Amniotic stem cell (primary cell): ENCODE measurements at regions not wholly inside any gene's neighbourhood (a gene's known extent, or its start where the extent isn't known, plus 50 kb on each side); places are given as distances from the start of the nearest gene placed in this dataset.
"Not testable (repeated sequence)": the region's sequence is repeated elsewhere in the genome, so short reads cannot be mapped to it uniquely, and the experiment has no call there.

Source experiments
- DNase-seq: peaks from one replicate; lab custom pipeline; 2025; lab: John Stamatoyannopoulos, UW

DNA sequence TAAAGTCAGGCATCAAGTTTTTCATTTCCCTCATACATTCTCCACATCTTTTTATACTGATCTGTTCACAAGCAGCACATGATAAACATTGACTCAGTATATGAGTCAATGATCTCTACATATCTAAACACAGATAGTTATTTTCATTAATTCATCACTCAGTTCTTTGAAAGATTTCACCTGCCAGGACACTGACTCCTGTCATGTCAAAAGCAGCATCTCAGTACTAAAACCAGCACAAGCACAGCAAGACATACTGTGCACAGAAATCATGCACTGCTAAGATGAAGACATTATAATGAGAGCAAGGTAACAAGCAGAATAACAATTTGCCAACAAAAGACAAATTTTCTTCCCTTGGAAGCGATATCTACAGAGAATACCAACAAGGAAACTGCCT, 206.1 kb upstream of the COX7C start:
- no peak for DNase-seq

- DNase-seq, result no peak
Measured at GRCh38 chr5:86427158-86427557, 190.6 kb upstream of the COX7C start.

DNA sequence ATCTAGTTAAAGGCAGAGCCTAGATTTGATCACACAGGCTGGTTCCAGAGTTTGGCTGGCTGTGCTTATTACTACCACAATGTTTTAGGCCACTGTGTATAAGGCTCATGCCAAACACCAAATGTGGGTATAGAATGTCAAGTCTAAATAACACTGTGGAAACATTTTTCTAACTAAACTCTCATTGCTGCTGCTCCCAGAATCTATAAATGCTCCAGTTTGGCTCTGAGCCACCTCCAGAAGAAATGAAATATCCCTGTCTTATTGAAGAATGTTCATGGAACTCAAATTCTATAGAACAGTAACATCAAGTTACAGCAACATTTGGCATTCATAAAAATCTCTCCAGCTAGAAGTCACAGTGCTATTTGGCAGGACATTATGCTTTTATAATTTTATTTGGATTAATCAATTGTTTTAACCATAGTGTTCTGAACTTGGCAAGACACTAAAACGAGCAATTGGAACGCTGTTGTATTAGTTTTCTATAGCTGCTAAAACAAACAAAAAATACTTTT, 178.1 kb upstream of the COX7C start:
- no peak for DNase-seq

DNA sequence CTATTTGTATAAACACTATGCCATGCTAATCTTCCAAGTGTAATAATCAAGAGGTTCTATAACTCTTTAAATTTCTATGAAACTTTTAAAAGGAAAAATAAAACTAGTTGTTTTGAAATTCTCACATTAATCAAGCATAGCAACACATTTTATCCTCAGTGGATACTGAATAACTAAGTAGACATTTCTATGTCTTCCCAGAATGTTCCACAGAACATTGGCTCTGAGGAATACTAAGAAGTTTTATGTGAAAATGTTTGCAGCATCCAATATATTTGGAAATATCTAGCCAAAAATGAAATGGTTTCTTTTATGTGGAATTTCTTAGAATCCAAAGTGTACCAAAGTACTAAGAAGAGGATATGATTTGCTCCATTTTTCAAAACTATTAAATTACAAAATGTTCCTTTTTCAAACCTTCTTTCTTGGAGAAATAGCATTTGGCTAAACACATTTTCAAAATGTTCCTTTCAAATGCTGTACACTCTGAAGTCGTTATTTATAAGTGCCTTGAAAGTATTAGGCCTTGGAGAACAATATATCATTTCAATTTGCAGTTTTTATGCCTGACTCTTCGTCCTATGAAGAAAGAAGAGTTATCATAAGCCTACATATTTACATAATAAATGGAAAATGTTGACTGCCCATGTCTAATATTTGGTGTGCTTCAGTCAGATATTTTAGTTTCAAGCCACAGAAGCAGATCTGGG, 175.6 kb upstream of the COX7C start:
- no peak for DNase-seq

DNA sequence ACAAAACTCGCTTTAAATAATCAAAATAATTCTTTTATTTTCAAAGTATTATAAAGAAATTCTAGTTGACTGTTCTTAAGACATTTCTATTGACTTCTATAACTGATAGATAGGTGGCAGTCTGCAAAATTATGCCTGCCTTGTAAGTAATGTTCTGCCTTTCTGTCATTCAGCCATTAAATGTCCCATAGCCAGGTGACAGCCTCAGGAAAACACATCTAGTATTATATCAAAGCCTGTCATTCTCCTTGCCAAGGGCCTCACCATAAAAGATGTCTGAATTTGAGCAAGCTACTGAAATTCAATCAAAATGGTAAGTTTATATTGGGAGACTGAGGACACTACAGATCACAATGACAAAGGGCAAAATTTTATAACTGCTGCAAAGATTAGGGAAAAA, 170.4 kb upstream of the COX7C start:
- DNase-seq, result no peak

DNA sequence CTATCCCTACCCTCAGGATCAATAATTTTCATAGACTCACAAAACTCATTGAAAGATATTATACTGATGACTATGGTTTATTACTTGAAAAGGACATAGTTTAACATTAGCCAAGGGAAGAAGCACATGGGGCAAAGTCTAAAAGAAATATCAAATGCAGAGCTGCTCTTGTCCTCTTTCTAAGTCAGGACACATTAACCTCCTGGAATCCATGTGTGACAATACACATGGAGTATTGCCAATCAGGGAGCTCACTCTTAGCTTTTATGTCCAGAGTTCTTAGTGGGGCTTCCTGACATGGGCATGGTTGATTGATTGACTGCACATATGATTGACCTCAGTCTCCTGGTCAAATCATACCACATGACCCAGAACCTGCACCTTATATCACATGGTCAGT, 165.5 kb upstream of the COX7C start:
- no peak for DNase-seq

DNA sequence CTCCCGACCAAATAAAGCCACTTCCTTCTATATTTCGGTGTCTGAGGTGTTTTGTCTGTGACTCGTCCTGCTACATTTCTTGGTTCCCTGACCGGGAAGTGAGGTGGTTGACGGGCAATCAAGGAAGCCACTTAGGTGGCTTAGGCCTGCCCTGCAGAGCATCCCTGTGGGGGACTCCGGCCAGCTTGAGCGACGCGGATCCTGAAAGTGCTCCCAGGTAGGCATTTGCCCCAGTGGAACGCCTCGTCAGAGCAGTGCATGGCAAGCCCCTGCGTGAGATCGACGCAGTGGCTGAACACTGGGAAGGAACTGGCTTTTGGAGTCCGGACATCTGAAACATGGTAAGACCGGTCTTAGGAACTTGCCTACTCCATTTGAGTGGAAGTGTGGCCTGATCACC, 157.2 kb upstream of the COX7C start:
- no peak for DNase-seq

- DNase-seq, result no peak
Measured at GRCh38 chr5:86461169-86461956, 156.4 kb upstream of the COX7C start.

DNA sequence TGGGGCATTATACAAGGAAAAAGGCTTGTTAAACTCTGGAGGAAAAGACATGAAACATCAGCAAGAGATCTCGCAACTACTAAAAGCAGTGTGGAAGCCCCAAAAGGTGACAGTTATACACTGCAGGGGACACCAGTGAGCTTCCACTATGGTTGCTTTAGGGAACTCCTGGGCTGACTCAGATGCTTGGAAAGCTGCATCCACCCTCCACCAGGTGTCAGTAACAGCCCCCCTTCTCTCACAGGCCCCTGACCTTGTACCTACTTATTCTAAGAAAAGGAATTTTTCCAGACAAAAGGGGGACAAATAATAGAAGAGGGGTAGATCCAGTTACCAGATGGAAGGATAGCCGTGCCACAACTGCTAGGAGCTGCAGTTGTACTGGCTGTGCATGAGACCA, 154.4 kb upstream of the COX7C start:
- DNase-seq, result no peak

DNA sequence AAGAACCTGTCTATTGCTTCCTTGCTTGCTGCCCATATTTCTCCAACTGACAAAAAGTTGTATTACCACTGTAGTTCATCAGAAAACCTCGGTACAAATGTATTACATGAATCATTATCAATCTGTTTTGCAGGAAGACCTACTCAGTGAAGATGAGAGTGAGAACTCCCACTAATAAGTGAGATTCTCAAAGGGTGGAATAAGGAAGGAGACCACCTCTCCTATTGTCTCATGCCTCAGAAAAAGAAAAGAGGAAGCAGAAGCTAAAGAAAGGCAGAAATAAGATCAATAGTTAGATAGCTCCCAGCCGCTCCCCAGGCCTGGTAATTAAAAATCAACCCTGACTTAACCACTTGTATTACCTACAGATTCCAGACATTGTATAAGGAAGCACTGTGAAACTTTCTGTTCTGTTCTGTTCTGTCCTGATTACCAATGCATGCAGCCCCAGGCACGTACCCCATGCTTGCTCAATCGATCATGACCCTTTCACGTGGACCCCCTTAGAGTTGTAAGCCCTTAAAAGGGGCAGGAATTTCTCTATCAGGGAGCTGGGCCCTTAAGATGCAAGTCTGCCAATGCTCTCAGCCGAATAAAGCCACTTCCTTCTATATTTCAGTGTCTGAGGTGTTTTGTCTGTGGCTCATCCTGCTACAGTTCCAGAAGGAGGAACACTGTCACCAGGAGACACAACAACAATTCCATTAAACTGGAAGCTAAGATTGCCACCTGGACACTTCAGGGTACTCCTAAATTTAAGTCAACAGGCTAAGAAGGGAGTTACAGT, 152.5 kb upstream of the COX7C start:
- no peak for DNase-seq

GRCh38 chr5:86466721-86467120, 151.0 kb upstream of the COX7C start:
- not testable (repeated sequence) for DNase-seq

DNA sequence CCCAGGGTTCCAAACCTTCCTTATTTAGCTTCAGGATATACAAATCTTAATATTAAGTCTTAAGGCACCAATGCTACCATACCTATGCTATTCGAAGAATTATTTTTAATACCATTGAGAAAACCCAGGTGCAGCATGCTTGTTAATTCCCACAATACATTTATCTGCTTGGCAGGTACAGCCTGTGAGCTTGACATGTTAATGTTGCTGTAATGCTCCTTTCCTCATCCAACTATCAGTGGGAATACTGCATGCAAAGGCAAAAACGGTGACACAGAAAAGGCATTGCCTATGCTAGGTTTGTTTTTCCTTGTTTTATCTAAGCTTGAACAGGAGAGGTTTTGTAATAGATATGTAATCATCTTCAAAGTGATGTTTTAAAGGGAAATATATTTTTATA, 135.7 kb upstream of the COX7C start:
- DNase-seq, result no peak

DNA sequence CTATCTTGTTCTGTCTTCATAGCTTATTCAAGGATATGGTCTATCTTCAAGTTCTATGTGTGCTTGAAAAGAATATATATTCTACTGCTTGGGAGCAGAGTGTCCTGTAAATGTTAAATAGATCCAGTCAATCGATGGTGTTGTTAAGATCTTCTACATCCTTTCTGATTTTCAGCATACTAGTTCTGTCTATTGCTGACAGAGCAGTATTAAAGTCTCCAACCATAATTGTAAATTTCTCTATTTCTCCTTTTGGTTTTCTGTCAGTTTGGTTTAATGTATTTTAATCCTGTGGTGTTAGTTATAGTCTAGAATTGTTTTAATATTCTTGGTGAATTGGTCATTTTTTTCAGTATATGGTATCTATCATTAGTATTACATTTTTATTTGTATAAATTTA, 124.0 kb upstream of the COX7C start:
- no peak for DNase-seq

GRCh38 chr5:86500947-86501346, 116.8 kb upstream of the COX7C start:
- DNase-seq, result no peak

GRCh38 chr5:86507574-86507973, 110.2 kb upstream of the COX7C start:
- DNase-seq, result no peak

DNA sequence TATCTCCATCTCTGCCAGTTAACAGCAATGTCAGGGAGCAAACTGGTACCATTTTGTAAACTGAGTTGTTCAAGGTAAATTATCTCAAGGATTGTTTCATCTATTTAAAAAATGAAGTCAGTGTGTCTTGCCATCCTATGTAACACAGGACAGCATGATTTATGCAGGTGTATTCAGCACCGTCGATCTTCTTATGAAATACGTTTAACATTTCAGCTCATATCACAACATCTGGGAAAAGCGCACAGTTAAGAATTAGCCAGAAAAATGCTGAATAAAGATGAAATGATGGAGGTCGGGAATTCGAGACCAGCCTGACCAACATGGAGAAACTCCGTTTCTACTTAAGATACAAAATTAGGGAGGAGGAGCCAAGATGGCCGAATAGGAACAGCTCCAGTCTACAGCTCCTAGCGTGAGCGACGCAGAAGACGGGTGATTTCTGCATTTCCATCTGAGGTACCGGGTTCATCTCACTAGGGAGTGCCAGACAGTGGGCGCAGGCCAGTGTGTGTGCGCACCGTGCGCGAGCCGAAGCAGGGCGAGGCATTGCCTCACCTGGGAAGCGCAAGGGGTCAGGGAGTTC, 107.3 kb upstream of the COX7C start:
- DNase-seq, result not testable (repeated sequence)

DNA sequence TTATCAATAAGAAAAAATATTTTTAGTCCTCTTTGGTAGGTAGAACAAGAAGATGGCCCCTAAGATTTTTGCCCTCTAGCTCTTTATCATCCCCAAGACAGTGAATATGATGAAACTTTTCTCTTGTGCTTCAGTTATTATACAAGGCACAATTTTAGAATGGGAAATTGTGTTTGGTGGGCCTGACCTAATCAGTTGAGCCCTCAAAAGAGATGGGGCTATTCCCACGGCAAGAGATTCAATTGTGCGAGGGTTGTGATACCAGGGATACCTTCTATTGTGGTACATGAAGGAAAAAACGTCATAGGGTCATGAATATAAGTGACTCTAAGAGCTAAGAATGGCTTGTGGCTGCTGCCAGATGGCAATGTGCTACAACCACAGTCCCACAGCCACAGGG, 94.0 kb upstream of the COX7C start:
- DNase-seq, result no peak

DNA sequence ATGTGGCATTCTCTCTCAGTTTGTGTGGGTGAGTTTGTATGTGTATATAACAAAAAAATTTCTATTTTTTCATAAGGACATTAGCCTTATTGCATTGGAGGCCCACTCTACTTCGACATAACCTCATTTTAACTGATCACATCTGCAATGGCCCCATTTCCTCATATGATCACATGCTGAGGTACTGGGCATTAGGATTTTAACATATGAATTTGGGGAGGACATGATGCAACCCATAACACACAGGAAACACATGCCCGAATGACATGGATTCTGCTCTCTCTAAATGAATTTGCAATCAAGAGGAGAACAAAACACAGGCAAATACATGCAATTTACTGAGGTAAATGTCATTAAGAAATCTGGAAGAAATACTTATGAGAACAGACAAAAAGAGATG, 92.1 kb upstream of the COX7C start:
- DNase-seq, result no peak

DNA sequence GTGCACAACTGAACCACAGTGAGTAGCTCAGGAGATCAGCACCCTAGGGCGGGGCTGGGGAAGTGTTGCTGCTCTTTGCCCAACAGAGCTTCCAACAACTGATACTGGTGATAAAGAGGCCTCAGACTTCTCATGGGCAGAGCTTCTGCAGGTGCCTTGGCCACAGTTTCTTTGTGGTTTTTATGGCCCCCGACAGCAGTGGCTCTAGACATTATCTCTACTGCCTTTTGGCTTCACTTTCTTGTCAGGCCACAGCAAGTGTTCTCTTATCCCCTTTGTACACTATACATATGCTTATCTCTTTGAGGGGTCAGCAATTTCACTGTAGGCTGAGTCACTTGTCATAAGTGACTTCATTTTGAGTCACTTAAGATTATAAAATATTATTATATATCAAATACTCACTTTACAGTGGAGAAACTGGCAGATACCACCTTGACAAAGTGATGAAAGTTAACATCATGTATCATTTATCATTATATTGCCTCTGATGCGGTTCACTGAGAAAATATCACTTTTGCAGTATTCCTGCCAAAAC, 90.9 kb upstream of the COX7C start:
- no peak for DNase-seq

- no peak for DNase-seq
Measured at GRCh38 chr5:86532429-86532828, 85.3 kb upstream of the COX7C start.

- DNase-seq, result no peak
Measured at GRCh38 chr5:86536396-86536795, 81.3 kb upstream of the COX7C start.

GRCh38 chr5:86542532-86542931, 75.2 kb upstream of the COX7C start:
- no peak for DNase-seq
